GM12878 (cell line): ENCODE measurements at regions not wholly inside any gene's neighbourhood (a gene's known extent, or its start where the extent isn't known, plus 50 kb on each side); places are given as distances from the start of the nearest gene placed in this dataset.

Experiments
- ATAC-seq: fragments of 200-7000 bp; cut with Tn5 transposase; 3 replicates; pipeline ENCODE4 v1.9.1; 2020; ENCODE audit warnings: mild to moderate bottlenecking, moderate library complexity
- BruUV-seq: library from RNA; stranded (reverse); fragments of 400-500 nt; replicated peaks from 2 replicates; lab custom pipeline; 2021; lab: Mats Ljungman, UMichigan
- CTCF ChIA-PET: fragments of 300-600 bp; sonication (Branson Sonifier 250); formaldehyde crosslinking; extraction: SDS; loops from one replicate; lab custom pipeline; 2021; ENCODE audit warnings: inconsistent platforms; lab: Yijun Ruan, JAX
- POLR2A ChIA-PET: fragments of 350-600 bp; formaldehyde crosslinking; extraction: SDS; loops from one replicate; lab custom pipeline; 2021; ENCODE audit warnings: inconsistent platforms; lab: Charles Lee
- RAD21 ChIA-PET: fragments of 300-600 bp; sonication (Branson Sonifier 250); formaldehyde crosslinking; loops from one replicate; lab custom pipeline; 2023; ENCODE audit warnings: antibody characterized with exemption; ENCODE audit not compliant: unreplicated experiment; lab: Charles Lee
- SMC1A ChIA-PET: fragments of 300-600 bp; sonication (Branson Sonifier 250); formaldehyde crosslinking; loops from one replicate; lab custom pipeline; 2023; ENCODE audit not compliant: unreplicated experiment, uncharacterized antibody; lab: Charles Lee
- DNase-seq: peaks from one replicate; pipeline ENCODE4 v3.0.0-alpha.2; 2011; ENCODE audit warnings: low read depth, low spot score
- FAIRE-seq: peaks from 3 replicates; lab custom pipeline; 2011; peaks lifted over from hg19 to GRCh38; lab: Jason Lieb, UNC
- H2AFZ ChIP-seq: 2 replicates; pipeline ENCODE4 v1.6.0; 2011; ENCODE audit warnings: low read depth, low read length, control low read depth; ENCODE audit not compliant: control insufficient read depth
- H3K27ac ChIP-seq: 2 replicates; pipeline ENCODE4 v1.5.1; 2011; ENCODE audit warnings: control low read depth; ENCODE audit not compliant: control insufficient read depth, insufficient read depth
- H3K27me3 ChIP-seq, 2 experiments: replicated peaks in 1 of 2; 2 replicates each; pipeline versions ENCODE4 v1.6.0 to v1.6.1; 2011; ENCODE audit warnings: low read length in 1 of 2; ENCODE audit not compliant: control insufficient read depth in 2 of 2, insufficient read depth in 2 of 2
- H3K36me3 ChIP-seq, 2 experiments: 2 replicates each; pipeline ENCODE4 v1.5.1; 2011; ENCODE audit warnings: low read length in 1 of 2; ENCODE audit not compliant: control insufficient read depth in 2 of 2, insufficient read depth in 2 of 2
- H3K4me1 ChIP-seq: 2 replicates; pipeline ENCODE4 v1.6.1; 2011; ENCODE audit warnings: mild to moderate bottlenecking, low read length, moderate library complexity, mixed read lengths; ENCODE audit not compliant: control insufficient read depth, insufficient read depth
- H3K4me2 ChIP-seq: 2 replicates; pipeline ENCODE4 v1.6.0; 2011; ENCODE audit warnings: control low read depth; ENCODE audit not compliant: control insufficient read depth, insufficient read depth
- H3K4me3 ChIP-seq: fragments of 200-600 bp; sonication (generic); 2 replicates; pipeline ENCODE4 v1.5.1; 2016
- H3K79me2 ChIP-seq: 2 replicates; pipeline ENCODE4 v1.6.0; 2011; ENCODE audit warnings: low read length; ENCODE audit not compliant: control insufficient read depth, insufficient read depth
- H3K9ac ChIP-seq: 2 replicates; pipeline ENCODE4 v1.8.0; 2011; ENCODE audit warnings: low read length, control low read depth, mixed read lengths; ENCODE audit not compliant: control insufficient read depth, insufficient read depth
- H3K9me3 ChIP-seq: replicated peaks from 3 replicates; pipeline ENCODE4 v1.5.1; 2011; ENCODE audit warnings: mild to moderate bottlenecking, low read length; ENCODE audit not compliant: control insufficient read depth, insufficient read depth
- H4K20me1 ChIP-seq: 2 replicates; pipeline ENCODE4 v1.6.0; 2011; ENCODE audit not compliant: control insufficient read depth, insufficient read depth
- CBX5 ChIP-seq: sonication (generic); IDR thresholded peaks from 2 replicates; pipeline ENCODE4 v1.6.1; 2016; ENCODE audit warnings: low read depth, moderate library complexity, mild to moderate bottlenecking, inconsistent platforms
- DPF2 ChIP-seq: fragments of 450-650 bp; IDR thresholded peaks from 2 replicates; pipeline ENCODE4 v1.6.1; 2017; ENCODE audit warnings: mild to moderate bottlenecking
- ETV6 ChIP-seq, 2 experiments: fragments of 450-650 bp in 1 of 2; IDR thresholded peaks in 1 of 2; conservative IDR thresholded peaks in 1 of 2; 2 replicates each; pipeline ENCODE4 v1.6.1; 2014; ENCODE audit warnings: antibody characterized with exemption in 1 of 2, borderline replicate concordance in 1 of 2, low read depth in 1 of 2, mild to moderate bottlenecking in 1 of 2, moderate library complexity in 1 of 2
- MTA3 ChIP-seq: IDR thresholded peaks from 2 replicates; pipeline ENCODE4 v1.6.1; 2012; ENCODE audit warnings: low read length, inconsistent platforms, borderline replicate concordance
- NFIC ChIP-seq: IDR thresholded peaks from 2 replicates; pipeline ENCODE4 v1.6.1; 2012; ENCODE audit warnings: low read depth, mild to moderate bottlenecking, inconsistent platforms, low read length, moderate library complexity
- POLR2A ChIP-seq: IDR thresholded peaks from 2 replicates; pipeline ENCODE4 v1.6.1; 2011; ENCODE audit warnings: low read depth, mild to moderate bottlenecking, low read length
- RAD21 ChIP-seq: IDR thresholded peaks from 2 replicates; pipeline ENCODE4 v1.6.1; 2011; ENCODE audit warnings: mild to moderate bottlenecking, low read depth, low read length, moderate library complexity; ENCODE audit not compliant: insufficient read depth
- SMAD5 ChIP-seq: IDR thresholded peaks from 2 replicates; pipeline ENCODE4 v1.6.1; 2016; ENCODE audit warnings: antibody characterized with exemption, low read depth
- TAF1 ChIP-seq: IDR thresholded peaks from 2 replicates; pipeline ENCODE4 v1.6.1; 2011; ENCODE audit warnings: mild to moderate bottlenecking, low read depth, low read length, borderline replicate concordance
- TCF3 ChIP-seq: IDR thresholded peaks from 2 replicates; pipeline ENCODE4 v1.6.1; 2012; ENCODE audit warnings: low read depth, mild to moderate bottlenecking, low read length, borderline replicate concordance; ENCODE audit not compliant: insufficient read depth
- TCF7 ChIP-seq: IDR thresholded peaks from 2 replicates; pipeline ENCODE4 v1.6.1; 2014; ENCODE audit warnings: antibody characterized with exemption, borderline replicate concordance
- ZNF384 ChIP-seq: IDR thresholded peaks from 2 replicates; pipeline ENCODE4 v1.6.1; 2012; ENCODE audit warnings: low read depth, mild to moderate bottlenecking, low read length, improper control_type of control experiment, borderline replicate concordance
- WGBS: methylation state at CpG from one replicate; pipeline ENCODE4 v1.1.6; 2016; ENCODE audit warnings: low lambda C conversion rate; ENCODE audit not compliant: insufficient replicate concordance, insufficient coverage; ENCODE audit errors: missing lambda C conversion rate; 5-methylcytosine and 5-hydroxymethylcytosine counted together
- in situ Hi-C: fragments of 300-500 bp; cut with MboI; formaldehyde crosslinking; loops from 9 replicates; pipeline ENCODE4 v1.14.3; 2018; ENCODE audit warnings: mixed read lengths
- intact Hi-C: fragments of 100-400 bp; cut with micrococcal nuclease; formaldehyde crosslinking; loops from one replicate; pipeline ENCODE4 v1.14.2; 2022; ENCODE audit not compliant: unreplicated experiment

- TF ChIP-seq POLR2A (no peak), RAD21 (no peak), ZNF384 (no peak), TCF3 (no peak), SMAD5 (no peak), MTA3 (no peak), TAF1 (no peak), TCF7 (no peak)
- TF ChIP-seq, all 136 proteins: peak for 0
Observed at GRCh38 chr5:1995491-1995890, 112.8 kb upstream of the IRX4 start (continued).

GRCh38 chr5:1987471-1987870 is 104.7 kb upstream of the IRX4 start:
- ChIA-PET POLR2A (no interaction called here), SMC1A (no interaction called here), RAD21 (no interaction called here), CTCF (interaction anchor here (1.4 kb wide), 1 partner anchor 224 kb away, joined by 3 read pairs; no protein-coding TSS in a partner anchor)
- no peak overlapping the region for H3K4me3 ChIP-seq
- no peak for FAIRE-seq
- H2AFZ ChIP-seq: no peak overlapping the region
- intact Hi-C loops (no loop called here), in situ Hi-C loops (no loop called here)
- H3K36me3 ChIP-seq: no peaks in the 10 kb centered on the region
- WGBS: 43% methylated on average over 5 of the region's 5 CpGs
- no TSS peak for BruUV-seq
- H3K4me2 ChIP-seq: no peak overlapping the region
- no peaks in the 10 kb centered on the region for H3K27me3 ChIP-seq
- no peak for DNase-seq
- H3K4me1 ChIP-seq: no peaks in the 10 kb centered on the region
- no peaks in the 10 kb centered on the region; the same call in 2 of the 3 replicates for H3K9me3 ChIP-seq
- H4K20me1 ChIP-seq: no peaks in the 10 kb centered on the region
- no peak for ATAC-seq
- no peak for TF ChIP-seq CBX5
- no peak for TF ChIP-seq NFIC
- no peak for TF ChIP-seq DPF2
- no peak for TF ChIP-seq ETV6 (conservative IDR thresholded peaks at IDR 0.05 in 1 of 2, IDR thresholded peaks at IDR 0.05 in 1 of 2; ENCODE audit: borderline replicate concordance in 1 of 2, low read depth in 1 of 2)
- no peak overlapping the region for H3K9ac ChIP-seq
- H3K27ac ChIP-seq: no peak overlapping the region
- no peaks in the 10 kb centered on the region for H3K79me2 ChIP-seq
